NOMO-1 (cell line): ENCODE measurements at regions not wholly inside any gene's neighbourhood (a gene's known extent, or its start where the extent isn't known, plus 50 kb on each side); places are given as distances from the start of the nearest gene placed in this dataset.

Experiments
- DNase-seq, 2 experiments: peaks; one replicate each; lab custom pipeline; 2025; ENCODE audit not compliant: unreplicated experiment in 2 of 2; lab: John Stamatoyannopoulos, UW

- no peak for DNase-seq
Observed at GRCh38 chr10:61160253-61160652, 216.3 kb upstream of the RHOBTB1 start.

- no peak for DNase-seq
Observed at GRCh38 chr10:61159253-61159652, 215.3 kb upstream of the RHOBTB1 start.

GRCh38 chr10:61157182-61157581, 213.2 kb upstream of the RHOBTB1 start:
- no peak for DNase-seq

- DNase-seq: peak; percentile 7 to 22
Observed at GRCh38 chr10:61153771-61154170, 209.8 kb upstream of the RHOBTB1 start.

- DNase-seq: no peak
Observed at GRCh38 chr10:61151059-61151458, 207.1 kb upstream of the RHOBTB1 start.

- DNase-seq: no peak
Observed at GRCh38 chr10:61148451-61148850, 204.5 kb upstream of the RHOBTB1 start.

- no peak for DNase-seq
Observed at GRCh38 chr10:61142987-61143386, 199.0 kb upstream of the RHOBTB1 start.

- DNase-seq: peak in 1 of 2 experiments; percentile 44
Observed at GRCh38 chr10:61140765-61141392, 196.9 kb upstream of the RHOBTB1 start.

- no peak for DNase-seq
Observed at GRCh38 chr10:61139592-61139953, 195.6 kb upstream of the RHOBTB1 start.

GRCh38 chr10:61138708-61139591, 195.0 kb upstream of the RHOBTB1 start:
- DNase-seq: no peak

- no peak for DNase-seq
Observed at GRCh38 chr10:61136139-61136538, 192.2 kb upstream of the RHOBTB1 start.

GRCh38 chr10:61135276-61135721, 191.3 kb upstream of the RHOBTB1 start:
- DNase-seq: no peak

GRCh38 chr10:61130366-61130765, 186.4 kb upstream of the RHOBTB1 start:
- DNase-seq: no peak

GRCh38 chr10:61128196-61128595, 184.2 kb upstream of the RHOBTB1 start:
- DNase-seq: no peak

- DNase-seq: no peak
Observed at GRCh38 chr10:61125560-61126170, 181.7 kb upstream of the RHOBTB1 start.

GRCh38 chr10:61124756-61125530, 181.0 kb upstream of the RHOBTB1 start:
- peak in 1 of 2 experiments; percentile 23 for DNase-seq

- no peak for DNase-seq
Observed at GRCh38 chr10:61120805-61121204, 176.8 kb upstream of the RHOBTB1 start.

GRCh38 chr10:61119573-61119972, 175.6 kb upstream of the RHOBTB1 start:
- DNase-seq: no peak

- no peak for DNase-seq
Observed at GRCh38 chr10:61115897-61116296, 171.9 kb upstream of the RHOBTB1 start.

GRCh38 chr10:61112771-61113170, 168.8 kb upstream of the RHOBTB1 start:
- no peak for DNase-seq

- no peak for DNase-seq
Observed at GRCh38 chr10:61110936-61111335, 167.0 kb upstream of the RHOBTB1 start.
